GM12878 (cell line): ENCODE measurements at regions not wholly inside any gene's neighbourhood (a gene's known extent, or its start where the extent isn't known, plus 50 kb on each side); places are given as distances from the start of the nearest gene placed in this dataset.

Source experiments
- ATAC-seq: fragments of 200-7000 bp; cut with Tn5 transposase; 3 replicates; pipeline ENCODE4 v1.9.1; 2020; ENCODE audit warnings: mild to moderate bottlenecking, moderate library complexity
- BruUV-seq: library from RNA; stranded (reverse); fragments of 400-500 nt; replicated peaks from 2 replicates; lab custom pipeline; 2021; lab: Mats Ljungman, UMichigan
- CTCF ChIA-PET: fragments of 300-600 bp; sonication (Branson Sonifier 250); formaldehyde crosslinking; extraction: SDS; loops from one replicate; lab custom pipeline; 2021; ENCODE audit warnings: inconsistent platforms; lab: Yijun Ruan, JAX
- POLR2A ChIA-PET: fragments of 350-600 bp; formaldehyde crosslinking; extraction: SDS; loops from one replicate; lab custom pipeline; 2021; ENCODE audit warnings: inconsistent platforms; lab: Charles Lee
- RAD21 ChIA-PET: fragments of 300-600 bp; sonication (Branson Sonifier 250); formaldehyde crosslinking; loops from one replicate; lab custom pipeline; 2023; ENCODE audit warnings: antibody characterized with exemption; ENCODE audit not compliant: unreplicated experiment; lab: Charles Lee
- SMC1A ChIA-PET: fragments of 300-600 bp; sonication (Branson Sonifier 250); formaldehyde crosslinking; loops from one replicate; lab custom pipeline; 2023; ENCODE audit not compliant: unreplicated experiment, uncharacterized antibody; lab: Charles Lee
- DNase-seq: peaks from one replicate; pipeline ENCODE4 v3.0.0-alpha.2; 2011; ENCODE audit warnings: low read depth, low spot score
- FAIRE-seq: peaks from 3 replicates; lab custom pipeline; 2011; peaks lifted over from hg19 to GRCh38; lab: Jason Lieb, UNC
- H2AFZ ChIP-seq: 2 replicates; pipeline ENCODE4 v1.6.0; 2011; ENCODE audit warnings: low read depth, low read length, control low read depth; ENCODE audit not compliant: control insufficient read depth
- H3K27ac ChIP-seq: 2 replicates; pipeline ENCODE4 v1.5.1; 2011; ENCODE audit warnings: control low read depth; ENCODE audit not compliant: control insufficient read depth, insufficient read depth
- H3K27me3 ChIP-seq, 2 experiments: replicated peaks in 1 of 2; 2 replicates each; pipeline versions ENCODE4 v1.6.0 to v1.6.1; 2011; ENCODE audit warnings: low read length in 1 of 2; ENCODE audit not compliant: control insufficient read depth in 2 of 2, insufficient read depth in 2 of 2
- H3K36me3 ChIP-seq, 2 experiments: 2 replicates each; pipeline ENCODE4 v1.5.1; 2011; ENCODE audit warnings: low read length in 1 of 2; ENCODE audit not compliant: control insufficient read depth in 2 of 2, insufficient read depth in 2 of 2
- H3K4me1 ChIP-seq: 2 replicates; pipeline ENCODE4 v1.6.1; 2011; ENCODE audit warnings: mild to moderate bottlenecking, low read length, moderate library complexity, mixed read lengths; ENCODE audit not compliant: control insufficient read depth, insufficient read depth
- H3K4me2 ChIP-seq: 2 replicates; pipeline ENCODE4 v1.6.0; 2011; ENCODE audit warnings: control low read depth; ENCODE audit not compliant: control insufficient read depth, insufficient read depth
- H3K4me3 ChIP-seq: fragments of 200-600 bp; sonication (generic); 2 replicates; pipeline ENCODE4 v1.5.1; 2016
- H3K79me2 ChIP-seq: 2 replicates; pipeline ENCODE4 v1.6.0; 2011; ENCODE audit warnings: low read length; ENCODE audit not compliant: control insufficient read depth, insufficient read depth
- H3K9ac ChIP-seq: 2 replicates; pipeline ENCODE4 v1.8.0; 2011; ENCODE audit warnings: low read length, control low read depth, mixed read lengths; ENCODE audit not compliant: control insufficient read depth, insufficient read depth
- H3K9me3 ChIP-seq: replicated peaks from 3 replicates; pipeline ENCODE4 v1.5.1; 2011; ENCODE audit warnings: mild to moderate bottlenecking, low read length; ENCODE audit not compliant: control insufficient read depth, insufficient read depth
- H4K20me1 ChIP-seq: 2 replicates; pipeline ENCODE4 v1.6.0; 2011; ENCODE audit not compliant: control insufficient read depth, insufficient read depth
- DPF2 ChIP-seq: fragments of 450-650 bp; IDR thresholded peaks from 2 replicates; pipeline ENCODE4 v1.6.1; 2017; ENCODE audit warnings: mild to moderate bottlenecking
- FOXK2 ChIP-seq: fragments of 450-650 bp; IDR thresholded peaks from 2 replicates; pipeline ENCODE4 v1.6.1; 2017; ENCODE audit warnings: mild to moderate bottlenecking, moderate library complexity
- HDAC2 ChIP-seq: fragments of 200-600 bp; sonication (generic); IDR thresholded peaks from 2 replicates; pipeline ENCODE4 v1.6.1; 2017
- HDGF ChIP-seq: fragments of 450-650 bp; IDR thresholded peaks from 2 replicates; pipeline ENCODE4 v1.6.1; 2016; ENCODE audit warnings: antibody characterized with exemption
- IKZF1 ChIP-seq: fragments of 450-650 bp; conservative IDR thresholded peaks from 2 replicates; pipeline ENCODE4 v1.6.1; 2017; ENCODE audit warnings: antibody characterized with exemption, mild to moderate bottlenecking
- JUND ChIP-seq: IDR thresholded peaks from 2 replicates; pipeline ENCODE4 v1.6.1; 2012; ENCODE audit warnings: low read depth, mild to moderate bottlenecking, low read length, improper control_type of control experiment, moderate library complexity
- MTA3 ChIP-seq: IDR thresholded peaks from 2 replicates; pipeline ENCODE4 v1.6.1; 2012; ENCODE audit warnings: low read length, inconsistent platforms, borderline replicate concordance
- NR2C1 ChIP-seq: fragments of 450-650 bp; IDR thresholded peaks from 2 replicates; pipeline ENCODE4 v1.6.1; 2017; ENCODE audit warnings: antibody characterized with exemption, mild to moderate bottlenecking, moderate library complexity
- NRF1 ChIP-seq: conservative IDR thresholded peaks from 2 replicates; pipeline ENCODE4 v1.6.1; 2011; ENCODE audit warnings: mild to moderate bottlenecking, low read depth, low read length, improper control_type of control experiment
- PBX3 ChIP-seq: IDR thresholded peaks from 2 replicates; pipeline ENCODE4 v1.6.1; 2011; ENCODE audit warnings: mild to moderate bottlenecking, low read depth, low read length, moderate library complexity; ENCODE audit not compliant: insufficient replicate concordance
- RCOR1 ChIP-seq: conservative IDR thresholded peaks from 2 replicates; pipeline ENCODE4 v1.6.1; 2012; ENCODE audit warnings: low read depth, low read length, improper control_type of control experiment
- SRF ChIP-seq, 2 experiments: IDR thresholded peaks; 2 replicates each; pipeline ENCODE4 v1.6.1; 2011; ENCODE audit warnings: low read depth in 2 of 2, low read length in 2 of 2, mild to moderate bottlenecking in 1 of 2, moderate library complexity in 1 of 2
- ZNF384 ChIP-seq: IDR thresholded peaks from 2 replicates; pipeline ENCODE4 v1.6.1; 2012; ENCODE audit warnings: low read depth, mild to moderate bottlenecking, low read length, improper control_type of control experiment, borderline replicate concordance
- ZNF622 ChIP-seq: fragments of 450-650 bp; IDR thresholded peaks from 2 replicates; pipeline ENCODE4 v1.6.1; 2017; ENCODE audit warnings: mild to moderate bottlenecking, inconsistent platforms
- ZZZ3 ChIP-seq: IDR thresholded peaks from 2 replicates; pipeline ENCODE4 v1.6.1; 2011; ENCODE audit warnings: low read depth; ENCODE audit not compliant: control insufficient read depth, insufficient read length
- WGBS: methylation state at CpG from one replicate; pipeline ENCODE4 v1.1.6; 2016; ENCODE audit warnings: low lambda C conversion rate; ENCODE audit not compliant: insufficient replicate concordance, insufficient coverage; ENCODE audit errors: missing lambda C conversion rate; 5-methylcytosine and 5-hydroxymethylcytosine counted together
- in situ Hi-C: fragments of 300-500 bp; cut with MboI; formaldehyde crosslinking; loops from 9 replicates; pipeline ENCODE4 v1.14.3; 2018; ENCODE audit warnings: mixed read lengths
- intact Hi-C: fragments of 100-400 bp; cut with micrococcal nuclease; formaldehyde crosslinking; loops from one replicate; pipeline ENCODE4 v1.14.2; 2022; ENCODE audit not compliant: unreplicated experiment
- TF ChIP-seq, protein P1 (sequence below): fragments of 450-650 bp; IDR thresholded peaks from 2 replicates; pipeline ENCODE4 v1.6.1; 2016; ENCODE audit warnings: mild to moderate bottlenecking
- TF ChIP-seq, protein P2 (sequence below): fragments of 450-650 bp; IDR thresholded peaks from 2 replicates; pipeline ENCODE4 v1.6.1; 2017; ENCODE audit warnings: mild to moderate bottlenecking, low read depth, inconsistent platforms; ENCODE audit not compliant: poor library complexity, severe bottlenecking

GRCh38 chr5:156154757-156155156 is 172.2 kb upstream of the SGCD start:
- no peak overlapping the region for H3K27ac ChIP-seq
- FAIRE-seq (no peak), DNase-seq (no peak), ATAC-seq (no peak)
- H3K9me3 ChIP-seq: no peaks in the 10 kb centered on the region
- H3K4me3 ChIP-seq: no peak overlapping the region
- in situ Hi-C loops (no loop called here), intact Hi-C loops (no loop called here)
- BruUV-seq: no TSS peak
- no peaks in the 10 kb centered on the region; a peak in 1 of 4 replicates for H3K27me3 ChIP-seq
- POLR2A ChIA-PET: no interaction called here
- TF ChIP-seq MTA3: no peak
- no peak for TF ChIP-seq DPF2
- TF ChIP-seq JUND: no peak
- TF ChIP-seq, protein P1, sequence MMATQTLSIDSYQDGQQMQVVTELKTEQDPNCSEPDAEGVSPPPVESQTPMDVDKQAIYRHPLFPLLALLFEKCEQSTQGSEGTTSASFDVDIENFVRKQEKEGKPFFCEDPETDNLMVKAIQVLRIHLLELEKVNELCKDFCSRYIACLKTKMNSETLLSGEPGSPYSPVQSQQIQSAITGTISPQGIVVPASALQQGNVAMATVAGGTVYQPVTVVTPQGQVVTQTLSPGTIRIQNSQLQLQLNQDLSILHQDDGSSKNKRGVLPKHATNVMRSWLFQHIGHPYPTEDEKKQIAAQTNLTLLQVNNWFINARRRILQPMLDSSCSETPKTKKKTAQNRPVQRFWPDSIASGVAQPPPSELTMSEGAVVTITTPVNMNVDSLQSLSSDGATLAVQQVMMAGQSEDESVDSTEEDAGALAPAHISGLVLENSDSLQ: no peak
- TF ChIP-seq FOXK2: no peak
- no peak for TF ChIP-seq IKZF1
- no peak for TF ChIP-seq PBX3
- CTCF ChIA-PET: no interaction called here
- SMC1A ChIA-PET: no interaction called here
- no peaks in the 10 kb centered on the region for H3K4me1 ChIP-seq
- WGBS: 13% methylated on average over 1 of the region's 1 CpG
- H2AFZ ChIP-seq: no peak overlapping the region
- no peak overlapping the region for H3K9ac ChIP-seq
- no peaks in the 10 kb centered on the region for H3K79me2 ChIP-seq
- no peaks in the 10 kb centered on the region for H3K36me3 ChIP-seq
- no peaks in the 10 kb centered on the region for H4K20me1 ChIP-seq
- RAD21 ChIA-PET: no interaction called here
- H3K4me2 ChIP-seq: no peak overlapping the region

DNA sequence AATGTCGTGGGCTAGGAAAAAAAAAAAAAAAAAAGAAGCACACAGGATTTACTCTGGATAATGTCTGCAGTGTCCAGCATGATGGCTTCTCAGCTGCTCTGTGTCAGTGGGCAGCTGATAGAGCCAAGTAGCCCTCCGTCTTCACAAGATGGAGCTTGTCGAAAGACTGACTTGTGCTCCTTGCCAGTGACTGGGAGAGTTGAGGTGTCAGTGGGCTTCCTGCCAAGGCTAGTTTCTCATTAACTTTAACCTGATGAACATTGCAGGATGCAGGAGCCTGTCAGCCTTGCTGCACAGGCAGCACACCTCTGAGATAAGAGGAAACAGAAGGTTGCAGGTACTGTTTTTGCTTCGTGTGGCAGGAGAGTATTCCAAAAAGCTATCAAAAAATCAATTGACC is 171.4 kb upstream of the SGCD start:
- ATAC-seq: no peak
- no peaks in the 10 kb centered on the region for H3K36me3 ChIP-seq
- CTCF ChIA-PET: no interaction called here
- RAD21 ChIA-PET: no interaction called here
- H4K20me1 ChIP-seq: no peaks in the 10 kb centered on the region
- intact Hi-C loops (no loop called here), in situ Hi-C loops (no loop called here)
- no peaks in the 10 kb centered on the region for H3K79me2 ChIP-seq
- no peaks in the 10 kb centered on the region; a peak in 1 of 4 replicates for H3K27me3 ChIP-seq
- H2AFZ ChIP-seq: no peak overlapping the region
- FAIRE-seq: no peak
- 27% methylated on average over 4 of the region's 4 CpGs for WGBS
- SMC1A ChIA-PET: no interaction called here
- H3K4me2 ChIP-seq: no peak overlapping the region
- DNase-seq: no peak
- no peak overlapping the region for H3K9ac ChIP-seq
- H3K9me3 ChIP-seq: no peaks in the 10 kb centered on the region
- POLR2A ChIA-PET: interaction anchor here (0.7 kb wide), 1 partner anchor 13 kb away, joined by 3 read pairs; no protein-coding TSS in a partner anchor
- BruUV-seq: no TSS peak
- no peak overlapping the region for H3K4me3 ChIP-seq
- no peak overlapping the region for H3K27ac ChIP-seq
- no peaks in the 10 kb centered on the region for H3K4me1 ChIP-seq
- TF ChIP-seq ZZZ3 (no peak), NR2C1 (no peak), HDAC2 (no peak), RCOR1 (no peak), ZNF622 (no peak), SRF (IDR thresholded peaks at IDR 0.05; ENCODE audit: low read depth in 2 of 2, low read length in 2 of 2) (no peak), NRF1 (no peak), HDGF (no peak), ZNF384 (no peak)
- TF ChIP-seq, protein P2, sequence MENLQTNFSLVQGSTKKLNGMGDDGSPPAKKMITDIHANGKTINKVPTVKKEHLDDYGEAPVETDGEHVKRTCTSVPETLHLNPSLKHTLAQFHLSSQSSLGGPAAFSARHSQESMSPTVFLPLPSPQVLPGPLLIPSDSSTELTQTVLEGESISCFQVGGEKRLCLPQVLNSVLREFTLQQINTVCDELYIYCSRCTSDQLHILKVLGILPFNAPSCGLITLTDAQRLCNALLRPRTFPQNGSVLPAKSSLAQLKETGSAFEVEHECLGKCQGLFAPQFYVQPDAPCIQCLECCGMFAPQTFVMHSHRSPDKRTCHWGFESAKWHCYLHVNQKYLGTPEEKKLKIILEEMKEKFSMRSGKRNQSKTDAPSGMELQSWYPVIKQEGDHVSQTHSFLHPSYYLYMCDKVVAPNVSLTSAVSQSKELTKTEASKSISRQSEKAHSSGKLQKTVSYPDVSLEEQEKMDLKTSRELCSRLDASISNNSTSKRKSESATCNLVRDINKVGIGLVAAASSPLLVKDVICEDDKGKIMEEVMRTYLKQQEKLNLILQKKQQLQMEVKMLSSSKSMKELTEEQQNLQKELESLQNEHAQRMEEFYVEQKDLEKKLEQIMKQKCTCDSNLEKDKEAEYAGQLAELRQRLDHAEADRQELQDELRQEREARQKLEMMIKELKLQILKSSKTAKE: no peak
